GM21381 (cell line): ENCODE measurements at regions not wholly inside any gene's neighbourhood (a gene's known extent, or its start where the extent isn't known, plus 50 kb on each side); places are given as distances from the start of the nearest gene placed in this dataset.
"Not testable (repeated sequence)": the region's sequence is repeated elsewhere in the genome, so short reads cannot be mapped to it uniquely, and the experiment has no call there.

Experiments used
- ATAC-seq: cut with Tn5 transposase; IDR thresholded peaks from one replicate; pipeline ENCODE4 v1.9.1; 2021; ENCODE audit warnings: mild to moderate bottlenecking, moderate library complexity; ENCODE audit not compliant: unreplicated experiment

DNA sequence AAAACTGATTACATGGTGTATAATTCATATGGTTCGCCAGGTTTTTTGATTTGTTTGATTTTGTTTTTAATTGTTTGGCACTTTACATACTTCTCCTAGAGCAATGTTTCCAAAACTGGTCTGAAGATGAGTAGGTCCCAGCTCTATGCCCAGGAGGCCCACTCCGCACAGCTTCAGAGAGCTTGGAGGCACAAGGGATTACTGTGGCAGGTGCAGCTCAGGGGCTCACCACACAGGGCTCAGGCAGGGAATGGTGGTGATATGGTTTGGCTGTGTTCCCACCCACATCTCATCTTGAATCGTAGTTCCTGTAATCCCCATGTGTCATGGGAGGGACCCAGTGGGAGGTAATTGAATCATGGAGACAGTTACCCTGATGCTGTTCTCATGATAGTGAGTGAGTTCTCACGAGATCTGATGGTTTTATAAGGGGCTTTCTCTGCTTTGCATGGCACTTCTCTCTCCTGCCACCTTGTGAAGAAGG lies 296.6 kb downstream of the MED10 start:
- ATAC-seq = no peak

GRCh38 chr5:6080930-6081726 lies 297.2 kb downstream of the MED10 start:
- no peak for ATAC-seq

DNA sequence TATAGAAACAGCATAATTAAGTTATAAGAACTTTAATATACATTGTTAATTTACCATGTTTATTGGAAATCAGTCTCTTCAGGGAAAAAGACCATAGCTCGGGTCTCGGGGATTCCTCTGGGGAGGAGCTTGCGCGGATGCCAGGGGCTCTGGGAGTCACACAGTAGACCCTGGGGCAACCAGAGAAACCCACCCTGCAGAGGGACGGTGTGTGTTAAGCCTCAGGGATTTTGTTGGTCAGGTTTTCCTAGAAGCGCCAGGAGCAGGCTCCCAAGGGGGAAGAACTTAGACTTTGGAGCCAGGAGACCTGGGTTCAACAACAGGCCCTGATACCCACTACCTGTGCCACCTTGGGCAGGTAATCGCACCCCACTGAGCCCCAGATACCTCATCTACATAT lies 297.9 kb downstream of the MED10 start:
- no peak for ATAC-seq

- no peak for ATAC-seq
Observed at GRCh38 chr5:6078881-6079280, 299.5 kb downstream of the MED10 start.

DNA sequence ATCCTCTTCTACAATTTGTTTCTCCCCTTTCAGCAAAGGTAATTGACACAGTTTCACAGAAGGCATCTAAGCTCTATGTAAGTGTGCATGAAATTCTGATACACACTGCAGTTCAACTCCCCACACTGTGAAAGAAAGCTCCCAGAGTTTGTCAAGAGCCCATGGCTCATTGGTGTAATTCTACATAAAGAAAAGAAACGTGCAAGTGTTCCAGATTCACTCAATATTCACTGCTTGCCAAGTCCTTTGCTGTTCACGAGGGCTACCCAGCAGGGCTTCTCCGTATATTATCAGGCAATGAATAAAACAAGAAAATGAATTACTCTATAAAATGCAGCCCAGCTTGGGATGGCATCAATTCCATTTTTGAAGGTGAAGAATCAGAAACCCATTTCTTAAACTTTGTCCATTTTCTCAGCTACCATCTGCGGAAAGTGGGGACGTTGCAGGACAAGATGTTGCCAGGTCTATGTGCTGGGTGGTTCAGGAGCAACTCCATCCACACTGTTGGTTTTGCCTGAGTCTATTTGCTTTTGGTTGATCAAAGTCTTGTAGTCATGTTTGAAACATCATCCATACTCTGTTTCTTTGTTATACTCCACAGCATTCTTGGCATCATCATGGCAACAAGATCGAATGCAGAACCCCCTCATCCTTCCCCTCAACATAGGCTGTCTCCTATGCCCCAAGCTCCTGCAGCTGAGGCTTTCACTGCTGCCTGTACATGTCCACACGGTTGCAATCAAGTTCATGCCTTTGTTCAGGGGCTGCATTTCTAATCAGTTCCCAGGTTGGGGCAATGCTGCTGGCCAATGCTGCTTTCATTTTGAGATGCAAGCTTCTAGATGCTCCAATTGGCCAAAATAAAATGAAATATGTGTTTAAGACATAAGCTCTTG lies 301.8 kb downstream of the MED10 start:
- ATAC-seq = no peak

DNA sequence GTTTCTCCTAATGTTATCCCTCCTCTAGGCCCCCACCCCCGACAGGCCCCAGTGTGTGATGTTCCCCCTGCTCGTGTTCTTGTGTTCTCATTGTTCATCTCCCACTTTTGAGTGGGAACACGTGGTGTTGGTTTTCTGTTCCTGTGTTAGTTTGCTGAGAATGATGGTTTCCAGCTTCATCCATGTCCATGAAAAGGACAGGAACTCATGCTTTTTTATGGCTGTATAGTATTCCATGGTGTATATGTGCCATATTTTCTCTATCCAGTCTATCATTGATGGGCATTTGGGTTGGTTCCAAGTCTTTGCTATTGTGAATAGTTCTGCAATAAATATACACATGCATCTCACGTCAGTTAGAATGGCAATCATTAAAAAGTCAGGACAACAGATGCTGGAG lies 305.9 kb downstream of the MED10 start:
- not testable (repeated sequence) for ATAC-seq

DNA sequence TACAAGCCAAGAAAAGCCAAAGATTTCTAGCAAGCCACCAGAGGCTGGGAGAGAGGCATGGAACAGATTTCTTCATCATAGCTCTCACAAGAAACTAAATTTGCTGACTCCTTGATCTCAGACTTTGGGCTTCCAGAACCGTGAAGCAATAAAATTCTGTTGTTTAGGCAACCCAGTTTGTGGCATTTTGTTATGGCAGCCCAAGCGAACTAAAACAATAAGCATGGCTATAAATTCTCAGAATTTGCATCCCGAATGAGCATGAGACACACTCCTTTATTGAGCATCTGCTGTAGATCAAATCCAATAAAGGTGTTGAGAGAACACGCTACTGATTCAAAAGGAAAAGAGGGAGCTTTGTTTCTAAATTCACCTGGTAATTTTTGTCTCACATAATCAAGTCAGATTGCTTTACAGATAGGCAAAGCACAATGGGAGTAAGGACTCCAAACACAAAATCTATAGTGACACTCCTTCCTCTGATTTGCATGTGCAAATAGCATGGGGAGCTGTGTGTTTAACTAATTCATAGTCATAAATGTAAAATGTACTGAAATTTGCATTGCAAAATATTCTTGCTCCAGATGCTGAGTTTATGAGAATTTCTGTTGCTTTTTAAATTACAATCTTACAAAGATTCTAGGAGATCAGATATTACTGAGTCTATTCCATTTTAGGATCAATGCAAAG lies 308.7 kb downstream of the MED10 start:
- no peak for ATAC-seq

DNA sequence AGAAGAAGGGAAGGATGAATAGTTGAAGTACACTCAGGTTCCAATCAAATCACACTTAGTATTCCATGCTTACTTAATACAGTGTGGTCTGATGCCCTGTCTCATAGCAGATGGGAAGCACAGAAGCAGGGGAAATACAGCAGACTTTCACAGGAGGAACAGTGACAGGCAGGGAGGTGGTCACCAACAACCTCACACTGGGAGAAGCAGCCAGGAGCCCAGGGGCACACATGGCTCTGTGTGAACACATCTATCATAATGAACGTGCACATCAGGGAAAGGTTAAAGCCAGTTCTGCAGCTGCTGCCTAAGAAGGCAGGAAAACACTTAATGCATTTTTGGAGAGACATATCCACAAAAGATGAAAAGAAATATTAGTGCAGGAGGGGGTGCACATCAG lies 312.3 kb downstream of the MED10 start:
- no peak for ATAC-seq

DNA sequence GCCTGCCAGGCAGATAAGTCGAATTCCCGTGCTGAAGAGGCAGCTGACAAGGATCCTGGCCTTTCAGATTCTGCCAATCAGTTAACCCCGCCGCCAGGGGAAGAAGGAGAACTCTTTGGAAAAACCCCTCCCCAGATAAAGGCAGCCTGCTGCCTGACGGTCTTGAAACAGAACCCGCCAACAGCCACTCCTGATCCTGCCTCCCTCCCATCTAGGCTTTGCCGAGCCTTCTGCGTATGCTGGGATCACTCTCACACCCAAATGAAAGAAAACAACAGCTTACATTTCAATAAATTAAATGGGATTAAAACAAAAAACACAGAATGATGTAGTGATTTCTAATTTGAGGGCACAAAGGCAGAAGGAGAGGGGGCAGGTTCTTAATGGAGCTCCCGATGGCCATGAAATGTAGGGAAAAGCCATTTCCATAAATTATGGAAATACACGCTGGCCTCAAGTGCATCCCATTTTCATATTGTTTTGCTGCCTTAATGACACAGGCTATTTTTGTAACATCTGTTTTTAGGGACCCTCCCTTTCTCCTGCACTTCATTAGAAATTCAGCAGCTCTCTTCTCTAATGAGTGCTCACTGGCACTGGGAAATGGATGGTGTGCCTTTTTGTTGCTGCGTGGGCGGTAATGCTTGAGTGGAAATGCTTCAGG lies 319.1 kb downstream of the MED10 start:
- no peak for ATAC-seq

- ATAC-seq = no peak
Observed at GRCh38 chr5:6058055-6058715, 320.2 kb downstream of the MED10 start.

DNA sequence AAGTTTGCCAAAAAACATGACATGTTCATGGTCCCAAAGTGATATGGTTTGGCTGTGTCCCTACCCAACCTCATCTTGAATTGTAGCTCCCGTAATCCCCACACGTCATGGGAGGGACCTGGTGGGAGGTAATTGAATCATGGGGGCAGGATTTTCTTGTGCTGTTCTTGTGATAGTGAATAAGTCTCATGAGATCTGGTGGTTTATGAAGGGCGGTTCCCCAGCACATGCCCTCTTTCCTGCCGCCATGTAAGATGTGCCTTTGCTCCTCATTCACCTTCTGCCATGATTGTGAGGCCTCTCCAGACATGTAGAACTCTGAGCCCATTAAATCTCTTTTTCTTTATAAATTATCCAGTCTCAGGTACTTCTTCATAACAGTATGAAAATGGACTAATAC lies 322.1 kb downstream of the MED10 start:
- ATAC-seq = no peak

DNA sequence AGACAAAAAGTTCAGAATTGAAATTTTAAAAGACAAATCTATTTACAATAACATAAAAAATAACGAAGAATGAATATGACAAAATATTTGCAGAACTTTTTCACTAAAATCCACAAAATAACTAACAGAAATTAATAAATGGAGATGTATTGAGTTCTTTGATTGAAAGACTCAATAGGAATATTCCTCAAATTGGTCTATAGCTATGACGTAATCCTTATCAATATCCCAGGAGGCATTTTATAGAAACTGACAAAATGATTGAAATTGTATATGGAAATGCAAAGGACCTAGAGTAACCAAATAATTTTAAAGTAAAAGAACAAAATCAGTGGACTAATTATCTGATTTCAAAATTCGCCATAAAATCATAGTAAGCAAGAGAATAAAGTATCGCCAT lies 328.7 kb downstream of the MED10 start:
- ATAC-seq = no peak

DNA sequence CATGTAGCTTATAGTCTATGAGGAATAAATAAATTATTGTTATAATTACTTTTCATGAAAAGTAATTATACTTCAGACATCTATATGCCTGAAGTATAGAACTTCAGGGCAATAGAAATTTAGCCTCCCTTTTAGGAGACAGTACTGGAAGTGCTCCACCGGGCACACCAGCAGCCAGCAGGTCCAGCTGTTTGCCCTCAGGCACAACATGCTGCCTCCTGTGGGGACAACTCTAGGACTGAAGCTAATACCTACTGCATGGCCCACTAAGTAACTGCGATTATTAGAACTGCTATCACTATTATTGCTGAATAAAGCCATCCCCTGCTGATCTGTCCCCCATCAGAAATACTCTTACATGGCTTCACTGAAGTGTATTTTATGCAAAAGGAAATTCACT lies 329.6 kb downstream of the MED10 start:
- no peak for ATAC-seq

DNA sequence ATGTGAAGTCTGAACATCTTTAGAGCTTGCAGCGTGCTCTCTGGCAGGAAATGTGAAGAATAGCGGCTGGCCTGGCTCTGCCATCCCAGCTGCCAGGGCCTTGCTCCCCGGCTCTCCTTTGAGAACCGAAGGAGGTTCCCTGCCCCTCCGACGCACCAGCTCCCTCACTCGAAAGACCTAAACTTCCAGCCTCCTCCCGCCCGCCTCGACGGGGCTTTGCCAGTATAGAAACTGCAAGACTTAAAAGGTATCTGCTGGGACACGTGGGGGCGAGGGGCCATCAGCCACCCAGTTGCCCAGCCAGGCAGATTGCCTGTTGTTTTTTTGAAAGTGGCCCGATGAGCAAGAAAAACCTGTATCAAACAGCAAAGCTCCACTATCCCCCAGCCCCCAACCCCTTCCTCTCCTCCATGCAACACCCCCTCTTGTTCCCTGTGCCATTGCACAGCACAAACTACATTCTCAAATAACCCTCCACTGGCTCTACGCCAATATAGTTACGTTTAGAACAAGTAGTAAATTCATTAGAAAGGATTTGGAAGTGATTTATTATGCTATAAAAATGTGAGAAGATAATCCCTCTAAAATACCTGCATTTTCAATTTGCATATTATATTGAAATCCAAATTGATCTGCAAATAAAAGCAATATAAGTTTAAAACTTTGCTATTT lies 331.9 kb downstream of the MED10 start:
- no peak for ATAC-seq

DNA sequence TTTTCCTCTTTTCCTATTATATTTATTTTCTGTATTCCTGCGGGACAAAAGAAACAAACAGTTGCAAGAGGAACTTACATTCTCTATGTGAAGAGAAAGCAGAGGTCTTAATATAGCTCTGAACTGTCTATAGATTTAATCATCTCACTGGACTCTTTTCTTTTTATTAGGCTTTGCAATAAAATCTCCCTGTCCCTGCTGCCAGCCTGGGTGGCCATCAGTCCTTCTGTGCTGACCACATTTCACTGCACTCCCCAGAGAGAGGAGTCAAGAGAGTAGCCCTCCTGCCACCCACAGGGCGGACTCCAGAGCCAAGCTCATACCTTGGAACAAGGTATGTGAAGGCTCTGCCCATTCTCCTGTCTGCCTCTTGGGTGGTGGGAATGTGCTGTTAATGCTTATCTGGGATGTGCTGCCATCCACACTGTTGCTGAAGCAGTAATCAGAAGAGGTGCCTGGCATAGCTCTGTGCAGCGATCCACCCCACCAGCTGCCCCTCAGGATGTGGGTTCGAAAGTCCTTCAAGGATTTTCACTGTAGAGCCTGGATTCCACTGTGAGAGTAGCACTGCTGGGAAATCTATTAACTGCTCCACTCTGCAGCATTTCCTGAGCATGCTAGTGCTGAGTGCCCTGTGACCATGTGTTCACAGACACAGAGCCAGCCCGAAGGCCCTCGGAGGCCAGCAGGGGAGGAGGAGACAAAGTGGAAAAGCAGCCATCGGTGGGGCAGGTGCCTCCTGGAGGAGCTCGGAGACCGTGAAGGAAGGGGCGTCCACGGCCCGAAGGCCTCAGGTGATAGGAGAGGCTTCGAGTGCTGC lies 334.6 kb downstream of the MED10 start:
- no peak for ATAC-seq

DNA sequence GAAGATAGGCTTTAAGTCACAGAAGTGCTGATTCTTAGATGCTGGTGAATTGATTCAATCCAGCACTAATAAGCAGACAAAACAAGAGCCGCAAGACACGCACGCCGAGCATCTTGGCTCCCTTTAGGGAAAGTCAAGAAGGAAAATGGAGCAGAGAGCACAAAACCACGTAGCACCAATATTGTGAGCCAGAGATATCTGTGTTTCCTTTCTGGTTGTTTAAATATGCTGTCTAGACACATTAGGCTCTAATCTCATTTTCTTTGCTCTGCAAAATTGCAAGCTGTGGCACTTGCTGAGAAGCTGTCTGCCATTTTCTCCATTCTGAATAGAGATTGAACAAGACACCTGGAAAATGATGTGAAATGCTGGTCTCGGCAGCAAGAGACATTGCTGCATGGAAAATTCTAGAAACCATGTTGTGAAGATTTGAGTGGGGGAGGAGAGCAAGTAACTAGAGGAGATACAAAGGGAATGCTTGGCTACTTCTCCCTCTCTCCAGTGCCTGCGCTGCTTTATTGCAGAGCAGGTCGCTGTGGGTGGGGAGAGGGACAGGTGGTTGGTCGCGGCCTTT lies 336.3 kb downstream of the MED10 start:
- ATAC-seq = no peak

GRCh38 chr5:6039111-6039510 lies 339.2 kb downstream of the MED10 start:
- no peak for ATAC-seq

DNA sequence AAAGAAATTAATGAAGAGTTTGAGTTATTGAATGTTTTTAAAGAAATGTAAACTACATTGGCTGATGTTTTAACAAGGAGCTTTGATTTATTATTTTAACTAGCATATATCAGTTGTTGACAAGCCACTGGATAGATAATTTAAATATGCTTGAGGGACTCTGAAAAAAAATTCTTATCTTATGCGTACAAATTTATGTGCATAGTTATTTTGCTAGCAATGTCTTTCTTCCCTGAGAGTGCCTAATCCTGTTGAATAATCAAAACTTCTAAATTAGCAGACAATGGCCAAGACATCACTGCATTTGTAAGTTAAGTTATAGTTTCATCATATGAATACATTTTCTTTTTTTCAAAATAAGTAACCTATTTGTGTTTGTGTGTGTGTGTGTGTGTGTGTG lies 342.3 kb downstream of the MED10 start:
- ATAC-seq = no peak
